HG02852 (cell line): ENCODE measurements at regions not wholly inside any gene's neighbourhood (a gene's known extent, or its start where the extent isn't known, plus 50 kb on each side); places are given as distances from the start of the nearest gene placed in this dataset.
A peak's percentile ranks its signal among the peaks of the same experiment; 100 is the strongest.

ENCODE experiments used
- ATAC-seq: cut with Tn5 transposase; IDR thresholded peaks from one replicate; pipeline ENCODE4 v1.9.1; 2021; ENCODE audit warnings: mild to moderate bottlenecking, moderate library complexity; ENCODE audit not compliant: unreplicated experiment

- ATAC-seq = no peak
Observed at GRCh38 chr6:125489579-125490285, 188.0 kb upstream of the HDDC2 start.

- ATAC-seq = no peak
Observed at GRCh38 chr6:125491860-125492618, 190.3 kb upstream of the HDDC2 start.

- ATAC-seq = no peak
Observed at GRCh38 chr6:125498606-125499005, 196.8 kb upstream of the HDDC2 start.

- no peak for ATAC-seq
Observed at GRCh38 chr6:125499535-125499934, 197.8 kb upstream of the HDDC2 start.

GRCh38 chr6:125503181-125503580, 201.4 kb upstream of the HDDC2 start:
- ATAC-seq = no peak

- ATAC-seq = no peak
Observed at GRCh38 chr6:125507987-125508655, 206.4 kb upstream of the HDDC2 start.

GRCh38 chr6:125508793-125509192, 207.0 kb upstream of the HDDC2 start:
- ATAC-seq = no peak

- no peak for ATAC-seq
Observed at GRCh38 chr6:125509477-125509876, 207.7 kb upstream of the HDDC2 start.

- ATAC-seq = no peak
Observed at GRCh38 chr6:125510405-125510804, 208.6 kb upstream of the HDDC2 start.

- no peak for ATAC-seq
Observed at GRCh38 chr6:125511809-125512396, 210.1 kb upstream of the HDDC2 start.

- ATAC-seq = peak; percentile 79
Observed at GRCh38 chr6:125512621-125513020, 210.9 kb upstream of the HDDC2 start.

GRCh38 chr6:125513978-125514377, 212.2 kb upstream of the HDDC2 start:
- no peak for ATAC-seq

- ATAC-seq = no peak
Observed at GRCh38 chr6:125516644-125517043, 214.9 kb upstream of the HDDC2 start.

GRCh38 chr6:125519367-125519766, 217.6 kb upstream of the HDDC2 start:
- no peak for ATAC-seq

- no peak for ATAC-seq
Observed at GRCh38 chr6:125524356-125524755, 222.6 kb upstream of the HDDC2 start.

GRCh38 chr6:125526007-125526720, 223.3 kb upstream of the HEY2 start:
- ATAC-seq = no peak

GRCh38 chr6:125528621-125529041, 220.8 kb upstream of the HEY2 start:
- ATAC-seq = no peak

- no peak for ATAC-seq
Observed at GRCh38 chr6:125529061-125529460, 220.4 kb upstream of the HEY2 start.

- no peak for ATAC-seq
Observed at GRCh38 chr6:125533710-125534397, 215.6 kb upstream of the HEY2 start.
